ENCODE measurements at regions not wholly inside any gene's neighbourhood (a gene's known extent, or its start where the extent isn't known, plus 50 kb on each side); places are given as distances from the start of the nearest gene placed in this dataset.

GRCh38 chr2:108115868-108116267 lies 123.9 kb upstream of the SULT1C3 start:
- TF ChIP-seq CTCF (conservative IDR thresholded peaks at IDR 0.05 in 1 of 2, IDR thresholded peaks at IDR 0.05 in 1 of 2; ENCODE audit: extremely low read depth in 1 of 2, insufficient read depth in 1 of 2, low read depth in 1 of 2, low read length in 2 of 2) (no peak), EZH2 (IDR thresholded peaks at IDR 0.05; ENCODE audit: borderline replicate concordance, low read length) (no peak)

All from mammary epithelial cell (primary cell).